Naive thymus-derived CD8-positive, alpha-beta T cell (primary cell): ENCODE measurements at regions not wholly inside any gene's neighbourhood (a gene's known extent, or its start where the extent isn't known, plus 50 kb on each side); places are given as distances from the start of the nearest gene placed in this dataset.

Experiments
- ATAC-seq, 2 donors: fragments of 150-1000 bp; cut with Tn5 transposase in 1 of 2; sonication (Bioruptor Pico), chemical (Tn5 transposase) in 1 of 2; 1 replicate in 1 of 2; 2 replicates in 1 of 2; pipeline ENCODE4 v1.10.0; 2021; ENCODE audit warnings: mild to moderate bottlenecking in 2 of 2, moderate library complexity in 2 of 2
- POLR2A ChIA-PET: fragments of 350-600 bp; sonication (Branson Sonifier 250); formaldehyde crosslinking; loops from one replicate; lab custom pipeline; 2021; ENCODE audit warnings: antibody characterized with exemption; lab: Charles Lee
- DNase-seq, 10 donors: peaks; one replicate each; pipeline versions ENCODE4 v3.0.0 to v3.0.0-alpha.2; 2020 to 2022
- H3K27ac Mint-ChIP-seq, 10 donors: one replicate each; pipeline ENCODE4 v1.8.0; 2020 to 2022; ENCODE audit warnings: mild to moderate bottlenecking in 10 of 10, mixed read lengths in 10 of 10, moderate library complexity in 4 of 10, inconsistent platforms in 1 of 10
- H3K27me3 Mint-ChIP-seq, 5 donors: one replicate each; pipeline ENCODE4 v1.8.0; 2021 to 2022; ENCODE audit warnings: mixed read lengths in 5 of 5
- H3K36me3 Mint-ChIP-seq, 3 donors: one replicate each; pipeline ENCODE4 v1.8.0; 2020 to 2022; ENCODE audit warnings: mixed read lengths in 3 of 3, mild to moderate bottlenecking in 2 of 3, inconsistent platforms in 1 of 3
- H3K4me1 Mint-ChIP-seq, 4 donors: one replicate each; pipeline ENCODE4 v1.8.0; 2021 to 2022; ENCODE audit warnings: mixed read lengths in 4 of 4
- H3K4me3 Mint-ChIP-seq, 10 donors: one replicate each; pipeline ENCODE4 v1.8.0; 2020 to 2022; ENCODE audit warnings: mild to moderate bottlenecking in 10 of 10, mixed read lengths in 10 of 10, moderate library complexity in 6 of 10, inconsistent platforms in 1 of 10
- H3K9me3 Mint-ChIP-seq, 9 donors: one replicate each; pipeline ENCODE4 v1.8.0; 2020 to 2022; ENCODE audit warnings: mixed read lengths in 9 of 9, mild to moderate bottlenecking in 3 of 9, inconsistent platforms in 1 of 9, moderate library complexity in 1 of 9

DNA sequence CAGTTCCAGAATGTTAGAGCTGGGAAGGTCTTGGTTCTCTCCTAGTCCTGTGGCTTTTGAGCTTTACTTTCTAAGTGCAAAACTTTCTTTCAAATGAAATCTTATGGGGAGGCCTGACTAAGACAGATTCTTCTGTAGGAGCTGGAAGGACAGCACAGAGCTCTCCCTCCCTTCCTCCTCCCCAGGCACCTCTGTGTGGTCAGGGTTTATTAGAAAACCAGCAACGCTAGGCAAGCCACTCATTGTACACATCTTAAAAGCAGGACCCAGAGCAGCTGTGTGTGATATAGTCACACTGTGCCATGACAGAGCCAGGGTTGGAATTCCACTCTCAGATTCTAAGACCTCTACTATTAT, 241.1 kb upstream of the RAB4A start:
- H3K4me1 Mint-ChIP-seq, result peaks cover 14 to 40% (median 21%) of the 10 kb centered on the region in 4 donors

DNA sequence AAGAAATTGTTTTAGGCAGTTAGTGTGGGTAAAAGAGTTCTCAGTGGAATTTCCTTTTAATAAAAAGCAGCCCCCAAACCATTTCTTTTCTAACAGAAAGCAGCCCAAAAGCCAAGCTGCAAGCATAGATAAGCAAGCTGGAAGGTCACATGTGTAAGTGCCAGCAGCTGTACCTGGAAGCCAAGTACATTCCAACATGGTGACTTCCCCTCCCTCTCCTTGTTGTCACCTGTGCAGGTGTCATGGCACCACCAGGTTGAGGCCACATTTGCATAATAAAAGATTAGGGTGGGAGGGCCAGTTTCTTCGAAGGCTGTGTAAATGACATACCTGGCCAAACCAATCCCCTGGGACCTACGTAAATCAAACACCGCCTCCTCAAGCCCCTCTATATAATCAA, 240.3 kb upstream of the RAB4A start:
- Mint-ChIP-seq H3K4me1 (peaks cover 14 to 48% (median 28%) of the 10 kb centered on the region in 4 donors), H3K27ac (no peak overlapping the region), H3K9me3 (no peaks in the 10 kb centered on the region), H3K4me3 (no peak overlapping the region), H3K27me3 (peaks cover 0 to 8% (median 0%) of the 10 kb centered on the region in 5 donors), H3K36me3 (no peaks in the 10 kb centered on the region)
- DNase-seq (no peak), ATAC-seq (no peak)
- POLR2A ChIA-PET, result no interaction called here

More for the DNA sequence above, 241.1 kb upstream of the RAB4A start:
- H3K27me3 Mint-ChIP-seq, result peaks cover 0 to 8% (median 0%) of the 10 kb centered on the region in 5 donors
- no peaks in the 10 kb centered on the region for H3K9me3 Mint-ChIP-seq
- ATAC-seq (no peak), DNase-seq (no peak)
- H3K27ac Mint-ChIP-seq, result peak overlapping the region in 1 of 10 donors; percentile 82
- POLR2A ChIA-PET, result interaction anchor here (0.6 kb wide), 2 partner anchors 15 to 91 kb away, joined by 3 read pairs; no protein-coding TSS in a partner anchor
- no peak overlapping the region for H3K4me3 Mint-ChIP-seq
- peaks cover 0 to 1% (median 0%) of the 10 kb centered on the region in 3 donors for H3K36me3 Mint-ChIP-seq

DNA sequence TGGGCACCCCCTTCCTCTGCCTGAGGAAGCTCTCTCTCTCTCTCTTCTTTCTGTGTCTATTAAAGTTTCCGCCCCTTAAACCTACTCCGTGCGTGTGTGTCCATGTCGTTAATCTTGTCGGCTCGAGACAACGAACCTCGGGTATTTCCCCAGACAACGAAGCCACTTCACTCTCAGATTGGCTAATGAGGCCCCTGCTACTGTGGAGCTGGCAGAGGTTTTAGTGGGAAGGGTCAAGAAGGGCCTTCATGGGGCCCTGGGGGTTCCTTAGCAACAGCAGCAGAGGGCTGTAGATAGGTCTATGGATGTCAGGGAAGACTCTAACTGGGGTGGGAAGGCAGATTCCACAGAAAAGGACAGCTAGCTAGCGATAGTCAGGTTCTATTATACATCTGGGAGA, 239.8 kb upstream of the RAB4A start:
- H3K36me3 Mint-ChIP-seq, result no peaks in the 10 kb centered on the region
- H3K4me3 Mint-ChIP-seq, result no peak overlapping the region
- H3K27me3 Mint-ChIP-seq, result peaks cover 0 to 8% (median 0%) of the 10 kb centered on the region in 5 donors
- peaks cover 14 to 52% (median 32%) of the 10 kb centered on the region in 4 donors for H3K4me1 Mint-ChIP-seq
- DNase-seq (no peak), ATAC-seq (no peak)
- H3K27ac Mint-ChIP-seq, result peak overlapping the region in 1 of 10 donors; percentile 46
- POLR2A ChIA-PET, result no interaction called here
- H3K9me3 Mint-ChIP-seq, result no peaks in the 10 kb centered on the region

DNA sequence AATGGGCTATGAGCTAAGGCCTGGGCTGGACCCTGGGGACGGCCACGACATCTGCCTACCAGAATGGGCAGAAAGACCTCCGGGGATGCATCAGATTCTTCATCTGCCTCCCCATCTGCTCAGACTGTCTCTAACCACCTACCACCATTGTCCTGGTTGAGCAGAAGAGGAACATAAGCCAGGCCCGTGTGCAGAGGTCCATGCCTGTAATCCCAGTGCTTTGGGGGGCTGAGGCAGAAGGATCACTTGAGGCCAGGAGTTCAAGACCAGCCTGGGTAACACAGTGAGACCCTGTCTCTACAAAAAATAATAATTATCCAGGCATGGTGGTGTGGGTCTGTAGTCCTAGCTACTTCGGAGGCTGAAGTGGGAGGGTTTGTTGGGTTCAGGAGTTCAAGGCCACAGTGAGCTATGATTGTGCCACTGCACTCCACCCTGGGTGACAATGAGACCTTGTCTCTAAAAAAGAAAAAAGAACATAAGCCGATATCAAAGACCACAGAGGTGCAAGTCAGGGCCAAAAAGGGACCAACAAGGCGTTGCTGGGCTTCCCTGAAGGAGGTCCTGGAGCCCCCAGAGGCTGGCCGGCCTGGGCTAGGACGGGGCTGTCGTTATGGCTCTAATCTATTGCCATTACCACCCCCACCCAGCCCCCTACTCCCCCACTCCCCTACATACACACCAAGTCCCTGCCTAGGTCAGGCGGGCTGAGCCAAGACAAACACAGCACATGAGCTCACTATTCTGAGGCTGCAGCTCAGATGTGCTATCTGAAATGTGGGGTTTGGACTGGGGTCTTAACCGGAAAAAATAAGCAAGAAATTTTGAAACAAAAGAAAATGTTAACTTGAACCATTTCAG, 239.2 kb upstream of the RAB4A start:
- ATAC-seq (no peak), DNase-seq (no peak)
- POLR2A ChIA-PET, result no interaction called here
- H3K36me3 Mint-ChIP-seq, result no peaks in the 10 kb centered on the region
- peaks cover 0 to 8% (median 0%) of the 10 kb centered on the region in 5 donors for H3K27me3 Mint-ChIP-seq
- H3K4me3 Mint-ChIP-seq, result no peak overlapping the region
- H3K27ac Mint-ChIP-seq, result peak overlapping the region in 1 of 10 donors; percentile 19
- H3K4me1 Mint-ChIP-seq, result peaks cover 14 to 54% (median 33%) of the 10 kb centered on the region in 4 donors
- no peaks in the 10 kb centered on the region for H3K9me3 Mint-ChIP-seq

DNA sequence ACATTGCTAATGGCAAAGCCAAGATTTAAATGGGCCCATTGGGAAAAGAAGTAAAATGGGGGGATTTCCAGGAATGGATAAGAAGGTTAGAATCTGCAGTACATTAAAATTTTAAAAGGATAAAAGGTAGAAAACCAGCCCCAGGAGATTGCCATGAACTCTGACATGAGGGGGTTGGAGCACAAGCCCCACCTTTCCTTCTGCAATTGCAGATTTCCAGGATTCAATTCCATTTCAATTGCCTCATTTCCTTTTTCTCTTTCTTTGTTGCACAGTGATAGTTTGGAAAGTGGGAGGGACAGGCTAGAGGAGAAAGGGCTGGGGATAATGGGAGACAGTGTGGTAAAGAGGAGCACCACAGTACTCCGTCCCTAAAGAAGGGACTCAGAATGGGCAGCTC, 238.5 kb upstream of the RAB4A start:
- Mint-ChIP-seq H3K9me3 (no peaks in the 10 kb centered on the region), H3K4me1 (peaks cover 12 to 50% (median 28%) of the 10 kb centered on the region in 4 donors)
- POLR2A ChIA-PET, result no interaction called here

DNA sequence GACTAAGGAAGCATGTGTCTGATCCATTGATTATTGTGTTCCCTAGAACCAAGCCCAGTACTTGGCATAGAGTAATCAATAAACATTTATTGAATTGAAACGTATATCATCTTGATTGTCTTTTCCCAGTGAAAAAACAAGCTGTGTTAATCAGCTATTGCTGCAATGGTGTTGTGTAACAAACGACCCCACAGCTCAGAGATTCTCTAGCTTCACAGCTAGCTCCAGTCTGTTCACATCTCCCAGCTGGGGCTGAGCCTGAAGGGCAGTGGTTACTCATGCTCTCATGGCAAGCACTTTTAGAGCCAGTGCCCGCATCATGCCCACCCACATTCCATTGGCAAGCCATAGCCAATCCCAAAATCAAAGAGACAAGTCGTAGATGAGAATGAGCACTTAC, 237.4 kb upstream of the RAB4A start:
- ATAC-seq (no peak), DNase-seq (no peak)
- Mint-ChIP-seq H3K27me3 (peaks cover 0 to 9% (median 2%) of the 10 kb centered on the region in 5 donors), H3K36me3 (no peaks in the 10 kb centered on the region), H3K9me3 (no peaks in the 10 kb centered on the region), H3K27ac (no peak overlapping the region), H3K4me1 (peaks cover 10 to 44% (median 19%) of the 10 kb centered on the region in 4 donors), H3K4me3 (no peak overlapping the region)
- POLR2A ChIA-PET, result no interaction called here

More for the DNA sequence above, 238.5 kb upstream of the RAB4A start:
- Mint-ChIP-seq H3K27me3 (peaks cover 0 to 8% (median 0%) of the 10 kb centered on the region in 5 donors), H3K36me3 (no peaks in the 10 kb centered on the region), H3K27ac (no peak overlapping the region), H3K4me3 (no peak overlapping the region)
- no peak for DNase-seq
- no peak for ATAC-seq

DNA sequence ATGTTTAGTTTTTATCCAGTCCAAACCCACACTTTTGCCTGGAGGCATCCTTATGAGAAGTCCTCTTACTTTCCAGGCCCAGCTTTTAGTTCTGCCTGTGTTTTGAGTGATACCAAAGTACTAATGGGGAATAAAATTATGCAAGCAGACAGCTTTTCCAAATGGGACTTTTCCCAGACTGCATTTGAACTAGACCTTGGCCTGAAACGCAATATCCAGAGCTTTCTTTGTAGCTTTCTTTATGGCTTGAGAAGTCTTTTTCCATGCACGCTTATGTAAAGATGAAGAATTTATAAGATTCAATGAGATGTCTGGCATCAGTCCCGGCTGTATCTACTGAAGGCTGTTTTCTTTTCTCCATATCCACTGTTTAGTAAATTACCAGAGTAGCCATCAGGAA, 236.6 kb upstream of the RAB4A start:
- Mint-ChIP-seq H3K4me1 (peaks cover 10 to 44% (median 19%) of the 10 kb centered on the region in 4 donors), H3K27me3 (peaks cover 2 to 18% (median 6%) of the 10 kb centered on the region in 5 donors), H3K27ac (no peak overlapping the region), H3K36me3 (peaks cover 0 to 4% (median 0%) of the 10 kb centered on the region in 3 donors), H3K4me3 (no peak overlapping the region), H3K9me3 (no peaks in the 10 kb centered on the region)
- POLR2A ChIA-PET, result no interaction called here
- ATAC-seq, result no peak
- no peak for DNase-seq

DNA sequence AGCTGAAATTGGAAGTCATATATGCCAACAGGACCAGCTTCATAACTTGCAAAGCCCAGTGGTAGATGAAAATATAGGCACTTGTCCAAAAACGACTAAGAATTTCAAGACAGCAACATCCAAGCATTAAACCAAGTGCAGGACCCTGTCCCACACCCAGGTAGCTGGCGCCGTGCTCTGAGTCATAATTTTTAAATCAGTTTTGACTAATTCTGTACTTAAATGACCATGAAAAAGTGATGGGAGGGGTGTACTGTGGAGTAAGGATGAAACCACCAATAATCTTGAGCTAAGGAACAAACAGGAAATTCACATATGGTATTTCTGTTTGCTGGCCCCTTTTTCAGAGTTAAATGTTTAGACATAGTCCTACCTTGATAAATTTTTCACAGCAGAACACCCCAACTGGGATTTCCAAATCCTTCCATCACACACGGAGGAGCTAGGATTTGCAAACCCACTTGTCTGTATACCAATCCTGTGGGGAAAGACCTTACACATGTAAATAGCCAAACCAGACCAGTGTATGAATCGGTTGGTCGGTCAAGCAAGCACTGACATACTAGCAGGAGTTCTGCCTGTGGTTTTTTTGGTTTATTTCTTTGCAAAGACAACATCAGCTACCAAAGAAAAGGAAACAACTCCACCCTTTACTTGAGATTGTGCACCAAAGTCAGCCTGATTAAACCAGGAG, 235.7 kb upstream of the RAB4A start:
- DNase-seq (no peak), ATAC-seq (no peak)
- peaks cover 10 to 44% (median 19%) of the 10 kb centered on the region in 4 donors for H3K4me1 Mint-ChIP-seq

DNA sequence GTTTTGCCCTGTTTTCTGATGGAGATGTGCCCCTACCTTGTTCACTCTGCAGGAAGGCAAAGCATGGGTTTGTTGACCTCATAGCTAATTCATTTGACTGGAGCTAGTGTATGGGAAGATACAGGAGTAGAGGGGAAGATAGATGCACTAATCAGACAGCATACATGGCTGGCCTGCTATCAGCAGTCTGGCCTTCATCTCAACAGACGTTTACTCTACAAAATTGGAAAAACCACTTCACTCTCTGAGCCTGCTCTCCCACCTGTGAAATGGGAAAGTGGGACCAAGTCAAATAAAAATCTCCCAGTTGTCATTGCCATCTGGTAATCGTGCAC, 235.2 kb upstream of the RAB4A start:
- H3K36me3 Mint-ChIP-seq, result peaks cover 0 to 4% (median 0%) of the 10 kb centered on the region in 3 donors
- peaks cover 10 to 44% (median 19%) of the 10 kb centered on the region in 4 donors for H3K4me1 Mint-ChIP-seq
- no peak for ATAC-seq
- POLR2A ChIA-PET, result no interaction called here
- H3K4me3 Mint-ChIP-seq, result peak overlapping the region in 2 of 10 donors; percentile 8 to 36
- peaks cover 3 to 28% (median 6%) of the 10 kb centered on the region in 5 donors for H3K27me3 Mint-ChIP-seq
- H3K27ac Mint-ChIP-seq, result peak overlapping the region in 4 of 10 donors; percentile 16 to 80 (median 27)
- peaks cover 0 to 6% (median 0%) of the 10 kb centered on the region in 9 donors for H3K9me3 Mint-ChIP-seq
- DNase-seq, result no peak

More for the DNA sequence above, 235.7 kb upstream of the RAB4A start:
- Mint-ChIP-seq H3K27me3 (peaks cover 3 to 25% (median 6%) of the 10 kb centered on the region in 5 donors), H3K36me3 (peaks cover 0 to 4% (median 0%) of the 10 kb centered on the region in 3 donors), H3K4me3 (peak overlapping the region in 1 of 10 donors; percentile 36), H3K9me3 (peaks cover 0 to 4% (median 0%) of the 10 kb centered on the region in 9 donors), H3K27ac (peak overlapping the region in 4 of 10 donors; percentile 24 to 80 (median 44))
- POLR2A ChIA-PET, result interaction anchor here (0.6 kb wide), 1 partner anchor 116 kb away, joined by 3 read pairs; no protein-coding TSS in a partner anchor

DNA sequence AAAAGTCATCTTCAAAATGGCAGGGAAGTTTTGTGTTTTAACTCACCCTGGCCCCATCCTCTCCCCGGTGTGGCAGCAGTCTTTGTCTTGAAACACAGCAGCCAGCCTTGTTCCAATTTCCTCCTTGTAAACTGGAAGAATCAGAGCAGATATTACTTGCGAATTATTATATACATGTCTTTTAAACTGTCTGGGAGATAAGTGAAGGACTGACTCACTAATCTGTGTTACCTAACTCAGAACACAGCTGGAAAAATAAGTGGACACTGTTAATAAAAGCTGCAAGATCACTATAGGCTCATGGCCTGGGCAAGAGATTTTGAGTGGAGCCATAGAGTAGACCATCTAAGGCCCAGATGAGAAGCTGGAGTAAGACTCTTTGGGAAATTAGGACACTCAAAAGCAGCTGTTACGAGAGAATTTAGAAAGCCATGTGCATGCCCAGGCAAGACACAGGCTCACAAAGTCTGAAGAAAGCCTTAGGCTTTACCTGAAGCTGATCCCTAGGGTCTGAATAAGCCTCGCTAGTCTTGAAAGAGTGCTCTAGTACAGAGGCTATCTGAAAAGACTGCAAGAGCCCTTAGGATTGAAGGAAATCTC, 233.0 kb upstream of the RAB4A start:
- Mint-ChIP-seq H3K4me1 (peaks cover 4 to 38% (median 15%) of the 10 kb centered on the region in 4 donors), H3K9me3 (peaks cover 0 to 6% (median 0%) of the 10 kb centered on the region in 9 donors), H3K27ac (peak overlapping the region in 1 of 10 donors; percentile 34), H3K4me3 (no peak overlapping the region), H3K27me3 (peaks cover 3 to 21% (median 6%) of the 10 kb centered on the region in 5 donors), H3K36me3 (peaks cover 0 to 4% (median 0%) of the 10 kb centered on the region in 3 donors)
- ATAC-seq (no peak), DNase-seq (no peak)
- POLR2A ChIA-PET, result no interaction called here

DNA sequence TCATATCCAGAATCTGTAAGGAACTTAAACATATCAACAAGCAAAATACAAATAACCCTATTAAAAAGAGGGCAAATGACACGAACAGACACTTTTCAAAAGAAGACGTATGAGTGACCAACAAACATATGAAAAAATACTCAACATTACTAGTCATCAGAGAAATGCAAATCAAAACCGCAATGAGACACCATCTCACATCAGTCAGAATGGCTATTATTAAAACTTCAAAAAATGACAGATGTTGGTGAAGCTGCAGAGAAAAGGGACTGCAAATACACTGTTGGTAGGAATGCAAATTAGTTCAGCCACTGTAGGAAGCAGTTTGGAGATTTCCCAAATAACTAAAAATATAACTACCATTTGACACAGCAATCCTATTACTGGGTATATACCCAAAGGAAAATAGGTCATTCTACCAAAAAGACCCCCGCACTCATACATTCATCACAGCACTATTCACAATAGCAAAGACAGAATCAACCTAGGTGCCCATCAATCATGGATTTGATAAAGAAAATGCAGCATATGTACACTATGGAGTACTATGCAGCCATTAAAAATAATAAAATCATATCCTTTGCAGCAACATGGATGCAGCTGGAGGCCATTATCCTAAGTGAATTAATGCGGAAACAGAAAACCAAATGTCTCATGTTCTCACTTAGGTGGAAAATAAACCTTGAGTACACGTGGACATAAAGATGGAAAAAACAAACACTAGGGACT, 230.1 kb upstream of the RAB4A start:
- POLR2A ChIA-PET, result no interaction called here
- Mint-ChIP-seq H3K4me3 (no peak overlapping the region), H3K9me3 (peaks cover 0 to 6% (median 0%) of the 10 kb centered on the region in 9 donors), H3K27me3 (peaks cover 2 to 21% (median 8%) of the 10 kb centered on the region in 5 donors), H3K27ac (no peak overlapping the region), H3K4me1 (peaks cover 2 to 10% (median 3%) of the 10 kb centered on the region in 4 donors), H3K36me3 (peaks cover 0 to 4% (median 0%) of the 10 kb centered on the region in 3 donors)
- ATAC-seq, result no peak
- no peak for DNase-seq

DNA sequence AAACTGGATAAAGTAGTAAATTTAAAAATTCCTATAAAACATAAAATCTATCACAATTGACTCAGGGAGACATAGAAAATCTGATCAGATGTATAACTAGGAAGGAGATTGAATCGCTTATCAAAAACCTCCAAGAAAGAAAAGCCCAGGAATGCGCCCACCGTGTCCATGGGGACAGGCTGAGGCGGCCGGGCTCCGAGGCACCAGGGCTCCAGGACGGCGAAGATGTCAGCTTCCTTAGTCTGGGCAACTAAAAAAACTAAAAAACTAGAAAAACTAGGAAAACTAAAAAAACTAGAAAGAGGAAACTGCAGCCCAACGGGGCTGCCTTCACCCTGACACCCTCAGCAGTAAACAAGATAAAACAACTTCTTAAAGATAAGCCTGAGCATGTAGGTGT, 229.0 kb upstream of the RAB4A start:
- POLR2A ChIA-PET, result no interaction called here
- DNase-seq, result no peak

More for the DNA sequence above, 229.0 kb upstream of the RAB4A start:
- H3K27me3 Mint-ChIP-seq, result peaks cover 2 to 21% (median 8%) of the 10 kb centered on the region in 5 donors
- ATAC-seq, result no peak
- peaks cover 0 to 6% (median 0%) of the 10 kb centered on the region in 9 donors for H3K9me3 Mint-ChIP-seq
- no peak overlapping the region for H3K4me3 Mint-ChIP-seq
- H3K4me1 Mint-ChIP-seq, result peaks cover 0 to 2% (median 0%) of the 10 kb centered on the region in 4 donors
- H3K27ac Mint-ChIP-seq, result no peak overlapping the region
- peaks cover 0 to 4% (median 0%) of the 10 kb centered on the region in 3 donors for H3K36me3 Mint-ChIP-seq
